K562 (cell line): ENCODE measurements at regions not wholly inside any gene's neighbourhood (a gene's known extent, or its start where the extent isn't known, plus 50 kb on each side); places are given as distances from the start of the nearest gene placed in this dataset.

ENCODE experiments used
- CEBPB ChIP-seq: fragments of 450-650 bp; IDR thresholded peaks from 2 replicates; pipeline ENCODE4 v1.6.1; 2016; ENCODE audit warnings: missing genetic modification characterization, missing compliant biosample characterization
- ETV6 ChIP-seq, 3 experiments: fragments of 150-350 bp in 1 of 3; sonication (generic) in 1 of 3; formaldehyde crosslinking in 1 of 3; IDR thresholded peaks; 2 replicates each; pipeline versions ENCODE4 v1.6.1 to v1.8.0; 2014 to 2022; ENCODE audit warnings: borderline replicate concordance in 2 of 3, low read depth in 2 of 3, antibody characterized with exemption in 1 of 3, low read length in 1 of 3, mild to moderate bottlenecking in 1 of 3, missing genetic modification reagents in 1 of 3
- EWSR1 ChIP-seq: fragments of 450-650 bp; IDR thresholded peaks from 2 replicates; pipeline ENCODE4 v1.6.1; 2018; ENCODE audit warnings: borderline replicate concordance, mild to moderate bottlenecking, low read depth, moderate library complexity; ENCODE audit not compliant: partially characterized antibody
- EZH2 ChIP-seq: IDR thresholded peaks from 2 replicates; pipeline ENCODE4 v1.6.1; 2012; ENCODE audit warnings: low read depth, mild to moderate bottlenecking, inconsistent platforms, low read length, borderline replicate concordance
- GATAD2A ChIP-seq: fragments of 450-650 bp; IDR thresholded peaks from 2 replicates; pipeline ENCODE4 v1.6.1; 2017
- GTF2E2 ChIP-seq: fragments of 200-800 bp; sonication (Bioruptor generic); IDR thresholded peaks from 2 replicates; pipeline ENCODE4 v1.6.1; 2016; ENCODE audit warnings: missing genetic modification characterization, missing compliant biosample characterization
- HCFC1 ChIP-seq: IDR thresholded peaks from 2 replicates; pipeline ENCODE4 v1.6.1; 2012; ENCODE audit warnings: low read depth, low read length, improper control_type of control experiment
- HMGXB4 ChIP-seq: sonication (generic); formaldehyde crosslinking; IDR thresholded peaks from 2 replicates; pipeline ENCODE4 v1.8.1; 2023; ENCODE audit warnings: mild to moderate bottlenecking, missing genetic modification reagents
- IFI16 ChIP-seq: fragments of 250-450 bp; sonication (Bioruptor Pico); IDR thresholded peaks from 2 replicates; pipeline ENCODE4 v2.1.2; 2022; ENCODE audit warnings: mild to moderate bottlenecking, inconsistent platforms
- KLF16 ChIP-seq: IDR thresholded peaks from 2 replicates; pipeline ENCODE4 v1.6.1; 2016; ENCODE audit warnings: antibody characterized with exemption
- MTA2 ChIP-seq: fragments of 450-650 bp; IDR thresholded peaks from 2 replicates; pipeline ENCODE4 v1.6.1; 2016; ENCODE audit warnings: low read depth
- NR2C1 ChIP-seq, 2 experiments: fragments of 450-650 bp; IDR thresholded peaks; 2 replicates each; pipeline ENCODE4 v1.6.1; 2017; ENCODE audit warnings: mild to moderate bottlenecking in 2 of 2, antibody characterized with exemption in 1 of 2, inconsistent platforms in 1 of 2, missing compliant biosample characterization in 1 of 2, missing genetic modification characterization in 1 of 2
- RB1 ChIP-seq: fragments of 450-650 bp; IDR thresholded peaks from 2 replicates; pipeline ENCODE4 v1.6.1; 2017; ENCODE audit warnings: low read depth, mild to moderate bottlenecking
- SRSF7 ChIP-seq: fragments of 200-400 bp; formaldehyde crosslinking; optimal IDR thresholded peaks from 2 replicates; pipeline ENCODE3; 2017; ENCODE audit warnings: mild to moderate bottlenecking, low read depth, low read length
- SRSF9 ChIP-seq: fragments of 200-400 bp; formaldehyde crosslinking; IDR thresholded peaks from 2 replicates; pipeline ENCODE4 v1.6.1; 2017; ENCODE audit warnings: low read depth, low read length, borderline replicate concordance
- USF1 ChIP-seq: sonication (generic); formaldehyde crosslinking; IDR thresholded peaks from 2 replicates; pipeline ENCODE4 v1.9.0; 2022; ENCODE audit warnings: mild to moderate bottlenecking, missing genetic modification reagents
- YY1 ChIP-seq, 3 experiments: IDR thresholded peaks; 2 replicates each; pipeline ENCODE4 v1.6.1; 2011; ENCODE audit warnings: low read length in 2 of 3, mild to moderate bottlenecking in 2 of 3, moderate library complexity in 2 of 3, borderline replicate concordance in 1 of 3, control low read depth in 1 of 3, low read depth in 1 of 3; ENCODE audit not compliant: insufficient read depth in 3 of 3, insufficient replicate concordance in 2 of 3, control insufficient read depth in 1 of 3, insufficient read length in 1 of 3; ENCODE audit errors: extremely low read depth in 1 of 3
- ZBTB17 ChIP-seq: fragments of 450-650 bp; formaldehyde crosslinking; IDR thresholded peaks from 2 replicates; pipeline ENCODE4 v1.4.0; 2020; ENCODE audit warnings: mild to moderate bottlenecking
- ZNF133 ChIP-seq: fragments of 250-450 bp; sonication (Bioruptor Pico); IDR thresholded peaks from 2 replicates; pipeline ENCODE4 v1.4.0; 2020; ENCODE audit warnings: mild to moderate bottlenecking
- ZNF280B ChIP-seq: fragments of 250-450 bp; sonication (Bioruptor Pico); IDR thresholded peaks from 2 replicates; pipeline ENCODE4 v1.5.1; 2021; ENCODE audit warnings: mild to moderate bottlenecking
- ZNF324 ChIP-seq: fragments of 250-450 bp; sonication (Bioruptor Pico); IDR thresholded peaks from 2 replicates; pipeline ENCODE4 v1.4.0; 2020; ENCODE audit warnings: mild to moderate bottlenecking
- ZNF449 ChIP-seq: fragments of 250-450 bp; sonication (Bioruptor Pico); IDR thresholded peaks from 2 replicates; pipeline ENCODE4 v1.8.0; 2022; ENCODE audit warnings: moderate library complexity, mild to moderate bottlenecking, inconsistent platforms
- ZNF696 ChIP-seq: fragments of 250-450 bp; sonication (Bioruptor Pico); conservative IDR thresholded peaks from 2 replicates; pipeline ENCODE4 v1.4.0; 2020; ENCODE audit warnings: mild to moderate bottlenecking, moderate library complexity

GRCh38 chr19:28606269-28607032 lies 606.5 kb downstream of the UQCRFS1 start (continued):
- TF ChIP-seq CEBPB (tag) (peak; percentile 98), HCFC1 (no peak), ZNF133 (no peak), ZNF696 (no peak), MTA2 (peak; percentile 97), NR2C1 (IDR thresholded peaks at IDR 0.05) (peak; percentile 35; the same call in 1 of the 2 replicates), NR2C1 (tag; IDR thresholded peaks at IDR 0.05) (peak; percentile 77), USF1 (CRISPR knock-in tag) (peak; percentile 35; the same call in 1 of the 2 replicates), GATAD2A (peak; percentile 72), ETV6 (IDR thresholded peaks at IDR 0.05; ENCODE audit: borderline replicate concordance in 1 of 2, low read depth in 2 of 2, low read length in 1 of 2) (peak; percentile 16 to 85; a peak in 1 of 4 replicates), ETV6 (CRISPR knock-in tag; IDR thresholded peaks at IDR 0.05; ENCODE audit: borderline replicate concordance) (no peak), KLF16 (peak; percentile 94), YY1 (IDR thresholded peaks at IDR 0.05; ENCODE audit: borderline replicate concordance in 1 of 3, control insufficient read depth in 1 of 3, extremely low read depth in 1 of 3, insufficient read depth in 3 of 3, insufficient read length in 1 of 3, insufficient replicate concordance in 2 of 3, low read depth in 1 of 3, low read length in 2 of 3) (no peak), HMGXB4 (CRISPR knock-in tag) (no peak), SRSF7 (no peak), GTF2E2 (tag) (peak; percentile 88), IFI16 (CRISPR knock-in tag) (no peak), SRSF9 (no peak), RB1 (peak; percentile 34; the same call in 1 of the 2 replicates), EZH2 (no peak), ZBTB17 (CRISPR knock-in tag) (no peak), ZNF324 (CRISPR knock-in tag) (no peak), EWSR1 (no peak), ZNF280B (CRISPR knock-in tag) (no peak), ZNF449 (CRISPR knock-in tag) (no peak)
